Gastrocnemius medialis (tissue), 4 donors: ENCODE measurements at regions not wholly inside any gene's neighbourhood (a gene's known extent, or its start where the extent isn't known, plus 50 kb on each side); places are given as distances from the start of the nearest gene placed in this dataset.

Experiments used
- POLR2A ChIP-seq, 2 donors: fragments of 450-650 bp; IDR thresholded peaks; one replicate each; pipeline ENCODE4 v1.6.1; 2017; ENCODE audit warnings: antibody characterized with exemption in 2 of 2, mild to moderate bottlenecking in 2 of 2, moderate library complexity in 2 of 2
- TF ChIP-seq, protein P1 (sequence below), 5 experiments: fragments of 450-650 bp in 3 of 5; fragments of 200-600 bp in 2 of 5; sonication (generic) in 2 of 5; IDR thresholded peaks in 4 of 5; conservative IDR thresholded peaks in 1 of 5; 1 replicate in 4 of 5; 2 replicates in 1 of 5; pipeline ENCODE4 v1.5.1; 2016 to 2019; ENCODE audit warnings: antibody characterized with exemption in 5 of 5, mild to moderate bottlenecking in 3 of 5, moderate library complexity in 3 of 5

DNA sequence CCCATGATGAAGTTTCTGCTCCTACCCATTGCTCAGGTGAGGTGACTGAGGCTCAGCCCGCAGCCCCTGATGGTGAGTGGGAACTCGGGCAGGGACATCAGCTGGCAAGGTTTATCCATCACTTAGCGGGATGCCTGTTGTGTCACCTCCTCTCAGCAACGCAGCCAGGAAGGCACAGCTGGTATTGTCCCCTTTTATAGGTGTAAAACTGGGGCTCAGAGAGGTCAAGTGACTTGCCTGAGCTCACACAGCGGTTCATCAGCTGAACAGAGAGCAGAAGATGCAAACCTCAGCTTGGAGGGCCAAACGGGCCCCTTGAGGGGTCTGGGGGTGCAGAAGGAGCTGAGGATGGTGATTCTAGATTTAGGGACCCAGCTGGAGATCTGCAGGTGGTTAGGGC lies 143.6 kb downstream of the PHETA1 start:
- no peak for TF ChIP-seq POLR2A (IDR thresholded peaks at IDR 0.05)
- TF ChIP-seq, protein P1, sequence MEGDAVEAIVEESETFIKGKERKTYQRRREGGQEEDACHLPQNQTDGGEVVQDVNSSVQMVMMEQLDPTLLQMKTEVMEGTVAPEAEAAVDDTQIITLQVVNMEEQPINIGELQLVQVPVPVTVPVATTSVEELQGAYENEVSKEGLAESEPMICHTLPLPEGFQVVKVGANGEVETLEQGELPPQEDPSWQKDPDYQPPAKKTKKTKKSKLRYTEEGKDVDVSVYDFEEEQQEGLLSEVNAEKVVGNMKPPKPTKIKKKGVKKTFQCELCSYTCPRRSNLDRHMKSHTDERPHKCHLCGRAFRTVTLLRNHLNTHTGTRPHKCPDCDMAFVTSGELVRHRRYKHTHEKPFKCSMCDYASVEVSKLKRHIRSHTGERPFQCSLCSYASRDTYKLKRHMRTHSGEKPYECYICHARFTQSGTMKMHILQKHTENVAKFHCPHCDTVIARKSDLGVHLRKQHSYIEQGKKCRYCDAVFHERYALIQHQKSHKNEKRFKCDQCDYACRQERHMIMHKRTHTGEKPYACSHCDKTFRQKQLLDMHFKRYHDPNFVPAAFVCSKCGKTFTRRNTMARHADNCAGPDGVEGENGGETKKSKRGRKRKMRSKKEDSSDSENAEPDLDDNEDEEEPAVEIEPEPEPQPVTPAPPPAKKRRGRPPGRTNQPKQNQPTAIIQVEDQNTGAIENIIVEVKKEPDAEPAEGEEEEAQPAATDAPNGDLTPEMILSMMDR (IDR thresholded peaks at IDR 0.05 in 4 of 5, conservative IDR thresholded peaks at IDR 0.05 in 1 of 5) = no peak
